PC-3 (cell line): ENCODE measurements at regions not wholly inside any gene's neighbourhood (a gene's known extent, or its start where the extent isn't known, plus 50 kb on each side); places are given as distances from the start of the nearest gene placed in this dataset.
"Not testable (repeated sequence)": the region's sequence is repeated elsewhere in the genome, so short reads cannot be mapped to it uniquely, and the experiment has no call there.

Experiments used
- ATAC-seq: fragments of 200-7000 bp; cut with Tn5 transposase; 2 replicates; pipeline ENCODE4 v1.9.1; 2020; ENCODE audit warnings: mild to moderate bottlenecking, moderate library complexity
- BruUV-seq: library from RNA; stranded (reverse); fragments of 400-500 nt; replicated peaks from 2 replicates; lab custom pipeline; 2021; lab: Mats Ljungman, UMichigan
- CTCF ChIA-PET: fragments of 300-600 bp; sonication (Branson Sonifier 250); formaldehyde crosslinking; loops from one replicate; lab custom pipeline; 2022; ENCODE audit warnings: antibody characterized with exemption; lab: Charles Lee
- POLR2A ChIA-PET: fragments of 300-600 bp; sonication (Branson Sonifier 250); formaldehyde crosslinking; loops from one replicate; lab custom pipeline; 2022; ENCODE audit warnings: antibody characterized with exemption; ENCODE audit not compliant: unreplicated experiment; lab: Charles Lee
- DNase-seq: peaks from one replicate; pipeline ENCODE4 v3.0.0-alpha.2; 2015
- H2AFZ ChIP-seq: fragments of 300-600 bp; sonication (generic); 2 replicates; pipeline ENCODE4 v1.6.0; 2016; ENCODE audit warnings: antibody characterized with exemption, low read length
- H3F3A ChIP-seq: fragments of 300-600 bp; sonication (generic); one replicate; pipeline ENCODE4 v1.6.0; 2017; ENCODE audit warnings: antibody characterized with exemption, low read length, control low read depth, mild to moderate bottlenecking; ENCODE audit not compliant: unreplicated experiment
- H3K27ac ChIP-seq: fragments of 300-600 bp; sonication (generic); 2 replicates; pipeline ENCODE4 v1.5.1; 2016; ENCODE audit warnings: mild to moderate bottlenecking, low read length
- H3K27me3 ChIP-seq: fragments of 300-600 bp; sonication (generic); 2 replicates; pipeline ENCODE4 v1.6.1; 2016; ENCODE audit warnings: low read length, mixed read lengths
- H3K36me3 ChIP-seq: fragments of 300-600 bp; sonication (generic); 2 replicates; pipeline ENCODE4 v1.6.1; 2016; ENCODE audit warnings: low read depth, mixed run types, low read length, mixed read lengths
- H3K4me1 ChIP-seq: fragments of 300-600 bp; sonication (generic); 2 replicates; pipeline ENCODE4 v1.5.1; 2016; ENCODE audit warnings: low read length; ENCODE audit not compliant: insufficient read depth
- H3K4me2 ChIP-seq: fragments of 300-600 bp; sonication (generic); 2 replicates; pipeline ENCODE4 v1.6.0; 2016; ENCODE audit warnings: low read length
- H3K4me3 ChIP-seq: fragments of 300-600 bp; sonication (generic); 2 replicates; pipeline ENCODE4 v1.5.1; 2016; ENCODE audit warnings: mild to moderate bottlenecking, low read length, mixed read lengths
- H3K79me2 ChIP-seq: fragments of 300-600 bp; sonication (generic); 2 replicates; pipeline ENCODE4 v1.6.1; 2017; ENCODE audit warnings: low read length, mixed read lengths
- H3K9ac ChIP-seq: fragments of 300-600 bp; sonication (generic); 2 replicates; pipeline ENCODE4 v1.6.0; 2016; ENCODE audit warnings: mild to moderate bottlenecking, low read length
- H3K9me2 ChIP-seq: fragments of 300-600 bp; sonication (generic); replicated peaks from 2 replicates; pipeline ENCODE4 v1.6.1; 2016; ENCODE audit warnings: mixed run types, low read length, mixed read lengths
- H3K9me3 ChIP-seq: fragments of 300-600 bp; sonication (generic); 2 replicates; pipeline ENCODE4 v1.6.1; 2016; ENCODE audit warnings: low read length, mixed read lengths
- H4K20me1 ChIP-seq: fragments of 300-600 bp; sonication (generic); 2 replicates; pipeline ENCODE4 v1.6.1; 2016; ENCODE audit warnings: low read length, mixed read lengths
- EZH2 ChIP-seq: fragments of 300-600 bp; sonication (generic); IDR thresholded peaks from one replicate; pipeline ENCODE4 v1.6.1; 2017; ENCODE audit warnings: antibody characterized with exemption, mild to moderate bottlenecking, low read length; ENCODE audit not compliant: unreplicated experiment
- EZH2phosphoT487 ChIP-seq: fragments of 300-600 bp; sonication (generic); IDR thresholded peaks from 2 replicates; pipeline ENCODE4 v1.6.1; 2018; ENCODE audit warnings: mild to moderate bottlenecking, antibody characterized with exemption, low read length, borderline replicate concordance
- intact Hi-C: fragments of 100-400 bp; cut with micrococcal nuclease; formaldehyde crosslinking; loops from 2 replicates; pipeline ENCODE4 v1.9.0; 2023
- TF ChIP-seq, protein P1 (sequence below): fragments of 300-600 bp; sonication (generic); conservative IDR thresholded peaks from 2 replicates; pipeline ENCODE4 v1.5.1; 2017; ENCODE audit warnings: antibody characterized with exemption, low read depth, mild to moderate bottlenecking, low read length

DNA sequence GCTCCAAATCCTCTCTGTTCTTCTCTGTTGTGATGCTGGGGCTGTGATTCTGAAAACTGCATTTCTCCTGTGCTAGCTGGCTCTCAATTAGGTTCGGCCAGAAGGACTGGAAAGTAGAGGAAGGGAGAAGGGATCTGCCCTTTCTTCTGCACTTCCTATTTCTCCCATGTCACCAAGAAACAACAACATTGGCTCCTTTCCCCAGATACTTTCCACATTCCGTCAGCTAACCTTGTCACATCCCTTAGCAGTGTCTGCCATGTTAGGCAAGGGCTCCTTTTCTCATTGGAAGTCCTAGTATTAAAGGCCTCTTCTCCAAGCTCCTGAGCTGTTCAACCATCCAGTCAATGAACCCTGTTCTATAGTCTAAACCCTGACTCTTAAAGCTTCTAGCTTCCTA lies 171.1 kb downstream of the ZNF621 start:
- BruUV-seq = no TSS peak

DNA sequence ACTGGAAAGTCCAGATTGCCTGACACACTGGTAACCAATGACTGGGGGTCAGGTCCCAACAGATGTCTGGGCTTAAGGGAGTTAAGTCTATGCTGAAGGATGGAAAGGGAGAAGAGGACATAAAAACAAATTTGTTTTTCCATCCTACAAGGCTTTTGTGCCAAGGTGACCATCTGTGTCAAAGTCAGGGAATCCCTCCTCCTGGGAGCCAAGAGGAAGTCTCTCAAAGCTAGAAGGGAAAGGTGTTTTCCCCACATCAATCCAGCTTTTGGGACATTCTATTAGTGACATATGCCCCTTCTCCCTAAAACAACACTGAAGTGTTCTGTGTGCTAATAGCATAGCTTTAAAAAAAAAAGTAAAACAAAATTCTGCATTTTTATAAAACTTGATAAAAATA lies 173.9 kb downstream of the ZNF621 start:
- H3K4me1 ChIP-seq, H3K4me2 ChIP-seq, H2AFZ ChIP-seq, H3K9me3 ChIP-seq, intact Hi-C loops, CTCF ChIA-PET, DNase-seq, H3K9me2 ChIP-seq, H3K36me3 ChIP-seq, H3K27ac ChIP-seq, H3K79me2 ChIP-seq, ATAC-seq, H3F3A ChIP-seq, BruUV-seq, H4K20me1 ChIP-seq, H3K9ac ChIP-seq, H3K4me3 ChIP-seq, POLR2A ChIA-PET: not testable (repeated sequence)
- H3K27me3 ChIP-seq = peaks cover 38% of the 10 kb centered on the region

More for the DNA sequence above, 171.1 kb downstream of the ZNF621 start:
- DNase-seq (no peak), ATAC-seq (no peak)
- TF ChIP-seq EZH2 = no peak
- TF ChIP-seq, protein P1, sequence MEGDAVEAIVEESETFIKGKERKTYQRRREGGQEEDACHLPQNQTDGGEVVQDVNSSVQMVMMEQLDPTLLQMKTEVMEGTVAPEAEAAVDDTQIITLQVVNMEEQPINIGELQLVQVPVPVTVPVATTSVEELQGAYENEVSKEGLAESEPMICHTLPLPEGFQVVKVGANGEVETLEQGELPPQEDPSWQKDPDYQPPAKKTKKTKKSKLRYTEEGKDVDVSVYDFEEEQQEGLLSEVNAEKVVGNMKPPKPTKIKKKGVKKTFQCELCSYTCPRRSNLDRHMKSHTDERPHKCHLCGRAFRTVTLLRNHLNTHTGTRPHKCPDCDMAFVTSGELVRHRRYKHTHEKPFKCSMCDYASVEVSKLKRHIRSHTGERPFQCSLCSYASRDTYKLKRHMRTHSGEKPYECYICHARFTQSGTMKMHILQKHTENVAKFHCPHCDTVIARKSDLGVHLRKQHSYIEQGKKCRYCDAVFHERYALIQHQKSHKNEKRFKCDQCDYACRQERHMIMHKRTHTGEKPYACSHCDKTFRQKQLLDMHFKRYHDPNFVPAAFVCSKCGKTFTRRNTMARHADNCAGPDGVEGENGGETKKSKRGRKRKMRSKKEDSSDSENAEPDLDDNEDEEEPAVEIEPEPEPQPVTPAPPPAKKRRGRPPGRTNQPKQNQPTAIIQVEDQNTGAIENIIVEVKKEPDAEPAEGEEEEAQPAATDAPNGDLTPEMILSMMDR = no peak
- TF ChIP-seq EZH2phosphoT487 = no peak
- Histone ChIP-seq H4K20me1 (no peaks in the 10 kb centered on the region), H3K4me1 (no peaks in the 10 kb centered on the region), H3K4me3 (no peak overlapping the region), H3K27ac (no peak overlapping the region), H3F3A (no peaks in the 10 kb centered on the region), H3K79me2 (no peaks in the 10 kb centered on the region), H3K27me3 (peaks cover 55% of the 10 kb centered on the region), H3K9ac (no peak overlapping the region), H2AFZ (no peak overlapping the region), H3K36me3 (no peaks in the 10 kb centered on the region), H3K9me3 (no peaks in the 10 kb centered on the region), H3K9me2 (no peaks in the 10 kb centered on the region), H3K4me2 (no peak overlapping the region)
- intact Hi-C loops = no loop called here
- CTCF ChIA-PET = no interaction called here
- POLR2A ChIA-PET = no interaction called here

DNA sequence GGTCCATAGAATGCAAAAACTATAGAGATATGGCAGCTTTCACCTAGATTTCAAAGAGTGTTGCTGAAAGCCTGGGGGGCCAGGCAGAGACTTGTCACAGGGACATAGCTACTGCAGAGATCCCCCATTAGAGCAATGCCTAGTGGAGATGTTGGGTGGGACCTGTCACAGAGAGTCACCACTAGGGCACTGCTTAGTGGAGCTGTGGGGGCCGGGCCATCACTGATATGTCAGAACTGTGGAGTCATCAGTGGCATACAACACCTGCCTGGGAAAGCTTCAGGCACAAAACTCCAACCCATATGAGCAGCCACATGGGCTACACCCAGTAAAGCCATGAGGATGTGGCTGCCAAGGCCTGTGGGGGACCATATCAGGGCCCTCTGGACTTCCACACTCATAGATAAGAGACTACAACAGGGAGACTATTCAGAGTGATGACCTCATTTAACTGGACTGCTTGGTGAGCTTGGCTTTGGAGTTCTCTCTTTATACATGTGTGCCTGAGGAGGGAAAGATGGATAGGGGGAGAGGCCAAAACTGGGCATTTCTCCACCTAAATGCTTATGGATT lies 176.3 kb downstream of the ZNF621 start:
- intact Hi-C loops = no loop called here
- no peaks in the 10 kb centered on the region for H3K9me2 ChIP-seq
- no peaks in the 10 kb centered on the region for H4K20me1 ChIP-seq
- DNase-seq (no peak), ATAC-seq (no peak)
- H3K27me3 ChIP-seq = peaks cover 19% of the 10 kb centered on the region
- H3K9ac ChIP-seq = no peak overlapping the region
- BruUV-seq = no TSS peak
- no peaks in the 10 kb centered on the region for H3K79me2 ChIP-seq
- no peak for TF ChIP-seq EZH2phosphoT487
- no peak for TF ChIP-seq EZH2
- TF ChIP-seq, protein P1 = no peak
- POLR2A ChIA-PET = no interaction called here
- no peaks in the 10 kb centered on the region for H3K4me1 ChIP-seq
- peaks cover 6% of the 10 kb centered on the region for H3K9me3 ChIP-seq
- no peak overlapping the region for H3K27ac ChIP-seq
- H3K36me3 ChIP-seq = no peaks in the 10 kb centered on the region
- H3K4me3 ChIP-seq = no peak overlapping the region
- no peaks in the 10 kb centered on the region for H3F3A ChIP-seq
- H2AFZ ChIP-seq = no peak overlapping the region
- H3K4me2 ChIP-seq = no peak overlapping the region
- CTCF ChIA-PET = no interaction called here
